HEK293 (cell line): ENCODE measurements at regions not wholly inside any gene's neighbourhood (a gene's known extent, or its start where the extent isn't known, plus 50 kb on each side); places are given as distances from the start of the nearest gene placed in this dataset.

Source experiments
- CTCF ChIP-seq: fragments of 450-650 bp; formaldehyde crosslinking; IDR thresholded peaks from 2 replicates; pipeline ENCODE4 v1.5.1; 2016; ENCODE audit warnings: missing biosample characterization, missing genetic modification characterization
- HOXA7 ChIP-seq: sonication (generic); formaldehyde crosslinking; IDR thresholded peaks from 2 replicates; pipeline ENCODE4 v1.8.1; 2022; ENCODE audit warnings: missing genetic modification reagents, borderline replicate concordance
- HOXC10 ChIP-seq: sonication (generic); formaldehyde crosslinking; IDR thresholded peaks from 2 replicates; pipeline ENCODE4 v1.8.1; 2023; ENCODE audit warnings: mild to moderate bottlenecking, missing genetic modification reagents
- MYNN ChIP-seq: fragments of 450-650 bp; formaldehyde crosslinking; IDR thresholded peaks from 2 replicates; pipeline ENCODE4 v1.5.1; 2016; ENCODE audit warnings: missing biosample characterization, missing genetic modification characterization, borderline replicate concordance
- RBAK ChIP-seq: fragments of 450-650 bp; formaldehyde crosslinking; IDR thresholded peaks from 2 replicates; pipeline ENCODE4 v1.5.1; 2016; ENCODE audit warnings: missing biosample characterization, missing genetic modification characterization
- SETDB1 ChIP-seq: IDR thresholded peaks from one replicate; pipeline ENCODE4 v1.6.1; 2017; ENCODE audit warnings: mild to moderate bottlenecking, low read length, moderate library complexity, mixed read lengths; ENCODE audit not compliant: insufficient read length
- YY1 ChIP-seq: fragments of 450-650 bp; formaldehyde crosslinking; IDR thresholded peaks from 2 replicates; pipeline ENCODE4 v1.5.1; 2018; ENCODE audit warnings: missing biosample characterization, missing genetic modification characterization
- ZBTB49 ChIP-seq: fragments of 450-650 bp; formaldehyde crosslinking; IDR thresholded peaks from 2 replicates; pipeline ENCODE4 v1.5.1; 2016; ENCODE audit warnings: missing biosample characterization, missing genetic modification characterization, low read depth
- ZNF138 ChIP-seq: fragments of 450-650 bp; formaldehyde crosslinking; IDR thresholded peaks from 2 replicates; pipeline ENCODE4 v1.5.1; 2016; ENCODE audit warnings: missing biosample characterization, missing genetic modification characterization, borderline replicate concordance
- ZNF175 ChIP-seq: fragments of 450-650 bp; formaldehyde crosslinking; IDR thresholded peaks from 2 replicates; pipeline ENCODE4 v1.5.1; 2016; ENCODE audit warnings: missing biosample characterization, missing genetic modification characterization
- ZNF335 ChIP-seq: fragments of 450-650 bp; formaldehyde crosslinking; conservative IDR thresholded peaks from 2 replicates; pipeline ENCODE4 v1.5.1; 2016; ENCODE audit warnings: missing biosample characterization, missing genetic modification characterization
- ZNF510 ChIP-seq: fragments of 450-650 bp; formaldehyde crosslinking; IDR thresholded peaks from 2 replicates; pipeline ENCODE4 v1.5.1; 2018; ENCODE audit warnings: mild to moderate bottlenecking, missing genetic modification characterization, missing biosample characterization; ENCODE audit not compliant: insufficient replicate concordance
- ZNF792 ChIP-seq: fragments of 450-650 bp; formaldehyde crosslinking; IDR thresholded peaks from 2 replicates; pipeline ENCODE4 v1.5.1; 2016; ENCODE audit warnings: missing biosample characterization, missing genetic modification characterization

GRCh38 chr7:96380111-96380512, 58.2 kb upstream of the SLC25A13 start:
- no peak for TF ChIP-seq ZNF510 (tag by site-specific recombination)
- no peak for TF ChIP-seq ZNF792 (tag by site-specific recombination)
- TF ChIP-seq CTCF (tag by site-specific recombination): no peak
- no peak for TF ChIP-seq ZNF175
- no peak for TF ChIP-seq SETDB1
- TF ChIP-seq RBAK (tag by site-specific recombination): no peak
- no peak for TF ChIP-seq HOXA7 (CRISPR knock-in tag)
- no peak for TF ChIP-seq MYNN (tag by site-specific recombination)
- no peak for TF ChIP-seq ZBTB49
- TF ChIP-seq HOXC10 (CRISPR knock-in tag): no peak
- TF ChIP-seq YY1 (tag by site-specific recombination): no peak
- no peak for TF ChIP-seq ZNF138 (tag by site-specific recombination)
- no peak for TF ChIP-seq ZNF335
